GM13976 (cell line): ENCODE measurements at regions not wholly inside any gene's neighbourhood (a gene's known extent, or its start where the extent isn't known, plus 50 kb on each side); places are given as distances from the start of the nearest gene placed in this dataset.
A peak's percentile ranks its signal among the peaks of the same experiment; 100 is the strongest.

Experiments
- DNase-seq: peaks from one replicate; pipeline ENCODE4 v3.0.0; 2012; ENCODE audit warnings: low spot score
- CTCF ChIP-seq: IDR thresholded peaks from 2 replicates; pipeline ENCODE4 v1.5.1; 2012; ENCODE audit warnings: borderline replicate concordance, mild to moderate bottlenecking; ENCODE audit not compliant: insufficient read depth; ENCODE audit errors: extremely low read depth, missing control alignments, control extremely low read depth
- in situ Hi-C: fragments of 300-500 bp; cut with MboI; formaldehyde crosslinking; loops from one replicate; pipeline ENCODE4 v1.12.0; 2022; ENCODE audit warnings: low sequenced_read_pairs, mixed read lengths, inconsistent platforms; ENCODE audit not compliant: unreplicated experiment

- DNase-seq: no peak
- TF ChIP-seq CTCF: no peak
- in situ Hi-C loops: no loop called here
Measured at GRCh38 chr7:142331941-142332340, 74.1 kb upstream of the PRSS58 start.

- in situ Hi-C loops: no loop called here
- no peak for TF ChIP-seq CTCF
- no peak for DNase-seq
Measured at GRCh38 chr7:142329062-142329790, 71.4 kb upstream of the PRSS58 start.

GRCh38 chr7:142328551-142328950 is 70.7 kb upstream of the PRSS58 start:
- TF ChIP-seq CTCF: no peak
- in situ Hi-C loops: no loop called here
- DNase-seq: no peak

- TF ChIP-seq CTCF: no peak
Measured at GRCh38 chr7:142327628-142328405, 70.0 kb upstream of the PRSS58 start.

GRCh38 chr7:142323706-142324105 is 65.8 kb upstream of the PRSS58 start:
- TF ChIP-seq CTCF: peak; percentile 41
- in situ Hi-C loops: no loop called here
- DNase-seq: no peak

More at GRCh38 chr7:142327628-142328405, 70.0 kb upstream of the PRSS58 start:
- no peak for DNase-seq
- in situ Hi-C loops: no loop called here

GRCh38 chr7:142321391-142321790 is 63.5 kb upstream of the PRSS58 start:
- DNase-seq: no peak
- no peak for TF ChIP-seq CTCF
- in situ Hi-C loops: no loop called here
